Chondrocyte (in vitro differentiated cells): ENCODE measurements at regions not wholly inside any gene's neighbourhood (a gene's known extent, or its start where the extent isn't known, plus 50 kb on each side); places are given as distances from the start of the nearest gene placed in this dataset.
A peak's percentile ranks its signal among the peaks of the same experiment; 100 is the strongest.

Experiments used
- DNase-seq: peaks from one replicate; pipeline ENCODE4 v3.0.0; 2021; ENCODE audit warnings: mixed read lengths, low spot score
- H3K27ac Mint-ChIP-seq: one replicate; pipeline ENCODE4 v1.8.0; 2021; ENCODE audit warnings: mild to moderate bottlenecking, moderate library complexity, mixed read lengths; ENCODE audit not compliant: unreplicated experiment
- H3K27me3 Mint-ChIP-seq: 2 replicates; pipeline ENCODE4 v1.8.0; 2021; ENCODE audit warnings: low read depth, mixed read lengths
- H3K36me3 Mint-ChIP-seq: 2 replicates; pipeline ENCODE4 v1.8.0; 2021; ENCODE audit warnings: low read depth, mixed read lengths
- H3K4me1 Mint-ChIP-seq: 2 replicates; pipeline ENCODE4 v1.8.0; 2021; ENCODE audit warnings: low read depth, mild to moderate bottlenecking, mixed read lengths
- H3K4me3 Mint-ChIP-seq: one replicate; pipeline ENCODE4 v1.8.0; 2021; ENCODE audit warnings: mild to moderate bottlenecking, moderate library complexity, mixed read lengths; ENCODE audit not compliant: unreplicated experiment
- H3K9me3 Mint-ChIP-seq: 2 replicates; pipeline ENCODE4 v1.8.0; 2021; ENCODE audit warnings: low read depth, mixed read lengths
- CTCF ChIP-seq: fragments of 200-600 bp; sonication (generic); IDR thresholded peaks from 2 replicates; pipeline ENCODE4 v1.5.0; 2021; ENCODE audit warnings: antibody characterized with exemption, mild to moderate bottlenecking, moderate library complexity

- no peaks in the 10 kb centered on the region for H3K36me3 Mint-ChIP-seq
- H3K4me3 Mint-ChIP-seq, result peak overlapping the region; percentile 35
- H3K27me3 Mint-ChIP-seq, result no peaks in the 10 kb centered on the region
- H3K9me3 Mint-ChIP-seq, result no peaks in the 10 kb centered on the region
- no peak for TF ChIP-seq CTCF
- DNase-seq, result no peak
- peaks cover 14% of the 10 kb centered on the region for H3K4me1 Mint-ChIP-seq
- peak overlapping the region; percentile 93 for H3K27ac Mint-ChIP-seq
Measured at GRCh38 chr6:138682704-138683527, 90.7 kb upstream of the CCDC28A start.

- Mint-ChIP-seq H3K36me3 (no peaks in the 10 kb centered on the region), H3K4me1 (peaks cover 14% of the 10 kb centered on the region), H3K4me3 (no peak overlapping the region), H3K27me3 (no peaks in the 10 kb centered on the region), H3K27ac (no peak overlapping the region), H3K9me3 (no peaks in the 10 kb centered on the region)
- DNase-seq, result no peak
- TF ChIP-seq CTCF, result no peak
Measured at GRCh38 chr6:138685257-138685656, 88.3 kb upstream of the CCDC28A start.

- Mint-ChIP-seq H3K27ac (no peak overlapping the region), H3K27me3 (no peaks in the 10 kb centered on the region), H3K4me3 (no peak overlapping the region), H3K9me3 (no peaks in the 10 kb centered on the region), H3K36me3 (no peaks in the 10 kb centered on the region), H3K4me1 (peaks cover 17% of the 10 kb centered on the region)
- no peak for TF ChIP-seq CTCF
- DNase-seq, result no peak
Measured at GRCh38 chr6:138685781-138686180, 87.8 kb upstream of the CCDC28A start.

GRCh38 chr6:138688580-138688979 is 85.0 kb upstream of the CCDC28A start:
- H3K27me3 Mint-ChIP-seq, result no peaks in the 10 kb centered on the region
- peaks cover 16% of the 10 kb centered on the region for H3K4me1 Mint-ChIP-seq
- no peaks in the 10 kb centered on the region for H3K36me3 Mint-ChIP-seq
- no peaks in the 10 kb centered on the region for H3K9me3 Mint-ChIP-seq
- H3K4me3 Mint-ChIP-seq, result no peak overlapping the region
- no peak overlapping the region for H3K27ac Mint-ChIP-seq
- DNase-seq, result no peak
- no peak for TF ChIP-seq CTCF

- TF ChIP-seq CTCF, result no peak
- no peaks in the 10 kb centered on the region for H3K36me3 Mint-ChIP-seq
- no peaks in the 10 kb centered on the region for H3K27me3 Mint-ChIP-seq
- H3K27ac Mint-ChIP-seq, result no peak overlapping the region
- no peak for DNase-seq
- no peaks in the 10 kb centered on the region for H3K9me3 Mint-ChIP-seq
- peaks cover 17% of the 10 kb centered on the region for H3K4me1 Mint-ChIP-seq
- H3K4me3 Mint-ChIP-seq, result no peak overlapping the region
Measured at GRCh38 chr6:138689849-138690248, 83.7 kb upstream of the CCDC28A start.
